ENCODE measurements at regions not wholly inside any gene's neighbourhood (a gene's known extent, or its start where the extent isn't known, plus 50 kb on each side); places are given as distances from the start of the nearest gene placed in this dataset.

GRCh38 chr11:109821511-109821910, 271.7 kb upstream of the ZC3H12C start:
- H3K4me1 ChIP-seq: no peaks in the 10 kb centered on the region
- TF ChIP-seq EP300 (IDR thresholded peaks at IDR 0.05): no peak
- TF ChIP-seq POLR2A (IDR thresholded peaks at IDR 0.05): no peak

GRCh38 chr11:109822436-109823102, 270.6 kb upstream of the ZC3H12C start:
- H3K4me3 ChIP-seq: no peak overlapping the region
- H3K36me3 ChIP-seq: no peaks in the 10 kb centered on the region
- no peak for DNase-seq (ENCODE audit: low spot score in 2 of 2)
- H3K4me1 ChIP-seq: no peaks in the 10 kb centered on the region
- TF ChIP-seq EP300 (IDR thresholded peaks at IDR 0.05) (no peak), CTCF (IDR thresholded peaks at IDR 0.05) (no peak), POLR2A (IDR thresholded peaks at IDR 0.05) (no peak)
- H3K27me3 ChIP-seq: no peaks in the 10 kb centered on the region
- no peak overlapping the region for H3K27ac ChIP-seq
- H3K9me3 ChIP-seq: no peaks in the 10 kb centered on the region
- 80 to 85% methylated on average over 6 of the region's 6 CpGs for WGBS, 2 donors

More at GRCh38 chr11:109821511-109821910, 271.7 kb upstream of the ZC3H12C start:
- Histone ChIP-seq H3K27ac (no peak overlapping the region), H3K9me3 (no peaks in the 10 kb centered on the region), H3K36me3 (no peaks in the 10 kb centered on the region), H3K4me3 (no peak overlapping the region), H3K27me3 (no peaks in the 10 kb centered on the region)
- WGBS, 2 donors: 71 to 73% methylated on average over 2 of the region's 2 CpGs
- DNase-seq (ENCODE audit: low spot score in 2 of 2): no peak

GRCh38 chr11:109828387-109828786, 264.8 kb upstream of the ZC3H12C start:
- WGBS, 2 donors: 45 to 49% methylated on average over 1 of the region's 1 CpG
- Histone ChIP-seq H3K4me1 (no peaks in the 10 kb centered on the region), H3K9me3 (no peaks in the 10 kb centered on the region), H3K27ac (no peak overlapping the region), H3K27me3 (no peaks in the 10 kb centered on the region), H3K36me3 (no peaks in the 10 kb centered on the region), H3K4me3 (no peak overlapping the region)
- no peak for TF ChIP-seq EP300 (IDR thresholded peaks at IDR 0.05)
- no peak for TF ChIP-seq POLR2A (IDR thresholded peaks at IDR 0.05)
- TF ChIP-seq CTCF (IDR thresholded peaks at IDR 0.05): no peak
- DNase-seq (ENCODE audit: low spot score in 2 of 2): no peak

GRCh38 chr11:109838026-109838425, 255.2 kb upstream of the ZC3H12C start:
- H3K4me3 ChIP-seq: no peak overlapping the region
- H3K27me3 ChIP-seq: no peaks in the 10 kb centered on the region
- TF ChIP-seq POLR2A (IDR thresholded peaks at IDR 0.05) (no peak), EP300 (IDR thresholded peaks at IDR 0.05) (no peak), CTCF (IDR thresholded peaks at IDR 0.05) (no peak)
- H3K9me3 ChIP-seq: no peaks in the 10 kb centered on the region
- H3K36me3 ChIP-seq: no peaks in the 10 kb centered on the region
- WGBS, 2 donors: 64 to 65% methylated on average over 4 of the region's 4 CpGs
- no peak for DNase-seq (ENCODE audit: low spot score in 2 of 2)
- H3K4me1 ChIP-seq: no peaks in the 10 kb centered on the region
- no peak overlapping the region for H3K27ac ChIP-seq

GRCh38 chr11:109845437-109845836, 247.8 kb upstream of the ZC3H12C start:
- Histone ChIP-seq H3K27me3 (no peaks in the 10 kb centered on the region), H3K4me3 (no peak overlapping the region), H3K4me1 (no peaks in the 10 kb centered on the region), H3K9me3 (no peaks in the 10 kb centered on the region), H3K36me3 (no peaks in the 10 kb centered on the region), H3K27ac (no peak overlapping the region)
- TF ChIP-seq POLR2A (IDR thresholded peaks at IDR 0.05) (no peak), EP300 (IDR thresholded peaks at IDR 0.05) (no peak)
- DNase-seq (ENCODE audit: low spot score in 2 of 2): peak in 1 of 2 donors; percentile 13
- WGBS, 2 donors: 24 to 30% methylated on average over 1 of the region's 1 CpG

- Histone ChIP-seq H3K36me3 (no peaks in the 10 kb centered on the region), H3K4me3 (no peak overlapping the region), H3K9me3 (no peaks in the 10 kb centered on the region), H3K4me1 (no peaks in the 10 kb centered on the region), H3K27me3 (no peaks in the 10 kb centered on the region), H3K27ac (no peak overlapping the region)
- WGBS, 2 donors: 69 to 72% methylated on average over 1 of the region's 1 CpG
- no peak for TF ChIP-seq CTCF (IDR thresholded peaks at IDR 0.05)
- TF ChIP-seq EP300 (IDR thresholded peaks at IDR 0.05): no peak
- no peak for TF ChIP-seq POLR2A (IDR thresholded peaks at IDR 0.05)
- no peak for DNase-seq (ENCODE audit: low spot score in 2 of 2)
Measured at GRCh38 chr11:109847621-109848020, 245.6 kb upstream of the ZC3H12C start.
